CD4-positive, CD25-positive, alpha-beta regulatory T cell (primary cell): ENCODE measurements at regions not wholly inside any gene's neighbourhood (a gene's known extent, or its start where the extent isn't known, plus 50 kb on each side); places are given as distances from the start of the nearest gene placed in this dataset.

Source experiments
- ATAC-seq, 2 donors: fragments of 150-1000 bp; cut with Tn5 transposase; one replicate each; pipeline ENCODE4 v1.10.0; 2021; ENCODE audit warnings: low read depth in 2 of 2, moderate number of reproducible peaks in 2 of 2, moderate library complexity in 1 of 2
- DNase-seq, 3 donors: peaks; one replicate each; pipeline versions ENCODE4 v3.0.0 to v3.0.0-alpha.2; 2012 to 2022; ENCODE audit warnings: mixed read lengths in 1 of 3
- H3K27ac ChIP-seq: one replicate; pipeline ENCODE4 v1.7.0; 2013; ENCODE audit warnings: mild to moderate bottlenecking, low read length; ENCODE audit not compliant: insufficient read depth, poor library complexity, severe bottlenecking
- H3K27me3 ChIP-seq: one replicate; pipeline ENCODE4 v1.7.0; 2013; ENCODE audit warnings: low read length; ENCODE audit not compliant: control insufficient read depth, insufficient read depth
- H3K36me3 ChIP-seq: one replicate; pipeline ENCODE4 v1.7.0; 2013; ENCODE audit warnings: mild to moderate bottlenecking, low read length, moderate library complexity; ENCODE audit not compliant: control insufficient read depth, insufficient read depth
- H3K4me1 ChIP-seq: 2 replicates; pipeline ENCODE4 v1.7.0; 2013; ENCODE audit warnings: mild to moderate bottlenecking, low read length; ENCODE audit not compliant: insufficient read depth, control insufficient read depth, poor library complexity, severe bottlenecking
- H3K4me3 ChIP-seq: one replicate; pipeline ENCODE4 v1.7.0; 2013; ENCODE audit warnings: low read depth, mild to moderate bottlenecking, low read length, moderate library complexity
- H3K9me3 ChIP-seq, 2 experiments: 1 replicate in 1 of 2; 2 replicates in 1 of 2; pipeline ENCODE4 v1.7.0; 2013; ENCODE audit warnings: low read length in 2 of 2, mild to moderate bottlenecking in 1 of 2, moderate library complexity in 1 of 2; ENCODE audit not compliant: control insufficient read depth in 2 of 2
- H3K27ac Mint-ChIP-seq, 3 donors: one replicate each; pipeline ENCODE4 v1.8.0; 2020 to 2022; ENCODE audit warnings: mild to moderate bottlenecking in 3 of 3, mixed read lengths in 3 of 3, moderate library complexity in 2 of 3
- H3K27me3 Mint-ChIP-seq: one replicate; pipeline ENCODE4 v1.8.0; 2022; ENCODE audit warnings: mild to moderate bottlenecking, mixed read lengths
- H3K36me3 Mint-ChIP-seq: one replicate; pipeline ENCODE4 v1.8.0; 2020; ENCODE audit warnings: mixed read lengths
- H3K4me1 Mint-ChIP-seq, 4 donors: one replicate each; pipeline ENCODE4 v1.8.0; 2020 to 2022; ENCODE audit warnings: mixed read lengths in 4 of 4, mild to moderate bottlenecking in 1 of 4
- H3K4me3 Mint-ChIP-seq, 4 donors: one replicate each; pipeline ENCODE4 v1.8.0; 2020 to 2022; ENCODE audit warnings: mild to moderate bottlenecking in 4 of 4, mixed read lengths in 4 of 4, moderate library complexity in 3 of 4
- H3K9me3 Mint-ChIP-seq, 7 donors: one replicate each; pipeline ENCODE4 v1.8.0; 2020 to 2022; ENCODE audit warnings: mixed read lengths in 7 of 7, mild to moderate bottlenecking in 3 of 7, moderate library complexity in 2 of 7

DNA sequence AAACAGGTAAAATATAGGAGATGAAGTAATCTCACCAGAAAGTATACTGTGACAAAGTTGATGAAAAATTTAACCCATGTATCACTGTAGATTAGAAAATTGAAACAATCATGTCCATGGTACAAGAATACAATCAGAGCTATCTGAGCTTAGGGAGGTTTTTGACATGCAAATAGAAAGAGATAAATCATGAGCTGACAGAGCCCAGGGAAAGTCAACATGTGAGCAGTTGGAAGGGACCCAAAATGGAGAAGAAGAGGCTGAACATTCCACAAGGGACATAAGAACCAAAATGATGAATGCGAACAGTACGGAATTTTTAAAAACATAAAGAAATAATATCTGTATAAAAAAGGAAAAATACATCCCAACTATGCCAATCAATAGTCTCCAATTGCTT lies 395.4 kb upstream of the CYRIA start:
- H3K4me1 Mint-ChIP-seq: no peaks in the 10 kb centered on the region
- Histone ChIP-seq H3K27me3 (no peaks in the 10 kb centered on the region), H3K36me3 (no peaks in the 10 kb centered on the region), H3K9me3 (no peaks in the 10 kb centered on the region), H3K4me1 (no peaks in the 10 kb centered on the region), H3K27ac (no peak overlapping the region), H3K4me3 (no peak overlapping the region)
- H3K27me3 Mint-ChIP-seq: no peaks in the 10 kb centered on the region
- H3K9me3 Mint-ChIP-seq: peaks cover 0 to 7% (median 6%) of the 10 kb centered on the region in 7 donors
- ATAC-seq (no peak), DNase-seq (no peak)
- no peak overlapping the region for H3K27ac Mint-ChIP-seq
- no peaks in the 10 kb centered on the region for H3K36me3 Mint-ChIP-seq
- H3K4me3 Mint-ChIP-seq: no peak overlapping the region

- Histone ChIP-seq H3K27me3 (no peaks in the 10 kb centered on the region), H3K9me3 (no peaks in the 10 kb centered on the region), H3K36me3 (no peaks in the 10 kb centered on the region), H3K4me3 (no peak overlapping the region), H3K27ac (no peak overlapping the region), H3K4me1 (no peaks in the 10 kb centered on the region)
- H3K4me3 Mint-ChIP-seq: no peak overlapping the region
- no peak overlapping the region for H3K27ac Mint-ChIP-seq
- peaks cover 0 to 7% (median 3%) of the 10 kb centered on the region in 7 donors for H3K9me3 Mint-ChIP-seq
- ATAC-seq: no peak
- H3K36me3 Mint-ChIP-seq: no peaks in the 10 kb centered on the region
- H3K27me3 Mint-ChIP-seq: no peaks in the 10 kb centered on the region
- no peaks in the 10 kb centered on the region for H3K4me1 Mint-ChIP-seq
- no peak for DNase-seq
Observed at GRCh38 chr2:17059458-17059857, 393.8 kb upstream of the CYRIA start.

- Mint-ChIP-seq H3K4me1 (no peaks in the 10 kb centered on the region), H3K27ac (no peak overlapping the region), H3K4me3 (no peak overlapping the region), H3K9me3 (peaks cover 0 to 7% (median 3%) of the 10 kb centered on the region in 7 donors), H3K36me3 (no peaks in the 10 kb centered on the region), H3K27me3 (no peaks in the 10 kb centered on the region)
- H3K9me3 ChIP-seq: no peaks in the 10 kb centered on the region
- H3K27me3 ChIP-seq: no peaks in the 10 kb centered on the region
- no peak overlapping the region for H3K4me3 ChIP-seq
- DNase-seq: no peak
- H3K4me1 ChIP-seq: no peaks in the 10 kb centered on the region
- H3K36me3 ChIP-seq: no peaks in the 10 kb centered on the region
- ATAC-seq: no peak
- H3K27ac ChIP-seq: no peak overlapping the region
Observed at GRCh38 chr2:17058772-17059402, 393.3 kb upstream of the CYRIA start.

GRCh38 chr2:17057109-17058017 lies 391.7 kb upstream of the CYRIA start:
- no peak overlapping the region for H3K4me3 Mint-ChIP-seq
- DNase-seq (no peak), ATAC-seq (no peak)
- Histone ChIP-seq H3K36me3 (no peaks in the 10 kb centered on the region), H3K4me1 (no peaks in the 10 kb centered on the region), H3K9me3 (no peaks in the 10 kb centered on the region), H3K27me3 (no peaks in the 10 kb centered on the region), H3K4me3 (no peak overlapping the region), H3K27ac (no peak overlapping the region)
- H3K9me3 Mint-ChIP-seq: peaks cover 0 to 7% (median 3%) of the 10 kb centered on the region in 7 donors
- no peaks in the 10 kb centered on the region for H3K36me3 Mint-ChIP-seq
- H3K27me3 Mint-ChIP-seq: no peaks in the 10 kb centered on the region
- H3K4me1 Mint-ChIP-seq: no peaks in the 10 kb centered on the region
- no peak overlapping the region for H3K27ac Mint-ChIP-seq

DNA sequence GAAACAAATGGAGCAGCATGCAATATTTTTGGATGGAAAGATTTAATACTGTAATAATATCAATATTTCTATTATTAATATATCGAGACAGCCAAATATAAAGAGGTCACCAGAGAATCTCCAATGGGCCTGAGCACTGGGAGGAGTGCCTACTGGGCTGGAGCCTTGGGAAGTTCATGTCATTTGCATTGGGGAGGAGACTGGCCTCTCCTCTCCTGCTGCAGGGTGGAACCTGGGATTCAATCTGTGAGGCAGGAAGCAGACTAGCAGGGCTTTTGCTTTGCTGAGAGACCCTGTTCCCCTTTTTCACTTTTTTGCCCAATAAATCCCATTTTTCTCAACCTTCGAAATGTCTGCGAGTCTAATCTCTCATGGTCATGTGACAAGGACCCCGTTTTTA lies 390.6 kb upstream of the CYRIA start:
- Mint-ChIP-seq H3K4me1 (no peaks in the 10 kb centered on the region), H3K27ac (no peak overlapping the region), H3K36me3 (no peaks in the 10 kb centered on the region), H3K4me3 (no peak overlapping the region), H3K27me3 (no peaks in the 10 kb centered on the region), H3K9me3 (peaks cover 0 to 6% (median 0%) of the 10 kb centered on the region in 7 donors)
- ATAC-seq (no peak), DNase-seq (no peak)
- no peak overlapping the region for H3K4me3 ChIP-seq
- H3K4me1 ChIP-seq: no peaks in the 10 kb centered on the region
- no peak overlapping the region for H3K27ac ChIP-seq
- no peaks in the 10 kb centered on the region for H3K36me3 ChIP-seq
- no peaks in the 10 kb centered on the region for H3K27me3 ChIP-seq
- H3K9me3 ChIP-seq: no peaks in the 10 kb centered on the region

DNA sequence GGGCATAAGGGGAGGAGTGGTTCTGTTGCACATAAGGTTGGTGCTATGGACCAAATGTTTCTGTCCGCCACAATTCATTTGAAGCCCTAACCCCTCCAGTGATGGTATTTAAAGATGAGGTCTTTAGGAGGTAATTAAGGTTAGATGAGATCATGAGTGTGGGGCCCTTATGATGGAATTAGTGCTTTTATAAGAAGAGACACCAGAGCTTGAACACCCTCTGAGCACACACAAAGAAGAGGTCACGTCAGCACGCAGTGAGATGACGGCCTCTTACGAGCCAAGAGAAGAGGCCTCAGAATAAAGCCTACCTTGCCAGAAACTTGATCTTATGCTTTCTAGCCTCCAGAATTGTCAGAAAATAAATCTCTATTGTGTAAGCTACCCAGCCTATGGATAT lies 386.4 kb upstream of the CYRIA start:
- Histone ChIP-seq H3K36me3 (no peaks in the 10 kb centered on the region), H3K4me1 (no peaks in the 10 kb centered on the region), H3K4me3 (no peak overlapping the region), H3K9me3 (no peaks in the 10 kb centered on the region), H3K27me3 (no peaks in the 10 kb centered on the region), H3K27ac (no peak overlapping the region)
- Mint-ChIP-seq H3K9me3 (peaks cover 0 to 5% (median 0%) of the 10 kb centered on the region in 7 donors), H3K36me3 (no peaks in the 10 kb centered on the region), H3K27me3 (no peaks in the 10 kb centered on the region), H3K27ac (no peak overlapping the region), H3K4me3 (no peak overlapping the region), H3K4me1 (no peaks in the 10 kb centered on the region)
- DNase-seq (no peak), ATAC-seq (no peak)

- no peaks in the 10 kb centered on the region for H3K36me3 ChIP-seq
- no peak overlapping the region for H3K27ac ChIP-seq
- no peaks in the 10 kb centered on the region for H3K36me3 Mint-ChIP-seq
- no peaks in the 10 kb centered on the region for H3K27me3 ChIP-seq
- H3K27ac Mint-ChIP-seq: no peak overlapping the region
- ATAC-seq (no peak), DNase-seq (no peak)
- H3K4me3 Mint-ChIP-seq: no peak overlapping the region
- no peaks in the 10 kb centered on the region for H3K9me3 ChIP-seq
- H3K4me1 ChIP-seq: no peaks in the 10 kb centered on the region
- no peaks in the 10 kb centered on the region for H3K27me3 Mint-ChIP-seq
- H3K4me3 ChIP-seq: no peak overlapping the region
- H3K9me3 Mint-ChIP-seq: peaks cover 0 to 5% (median 0%) of the 10 kb centered on the region in 7 donors
- no peaks in the 10 kb centered on the region for H3K4me1 Mint-ChIP-seq
Observed at GRCh38 chr2:17051538-17051937, 385.9 kb upstream of the CYRIA start.

- H3K27me3 ChIP-seq: no peaks in the 10 kb centered on the region
- no peak overlapping the region for H3K27ac ChIP-seq
- DNase-seq: no peak
- H3K9me3 ChIP-seq: no peaks in the 10 kb centered on the region
- Mint-ChIP-seq H3K27me3 (no peaks in the 10 kb centered on the region), H3K36me3 (no peaks in the 10 kb centered on the region), H3K4me1 (no peaks in the 10 kb centered on the region), H3K27ac (no peak overlapping the region), H3K9me3 (peaks cover 0 to 10% (median 5%) of the 10 kb centered on the region in 7 donors), H3K4me3 (no peak overlapping the region)
- ATAC-seq: no peak
- H3K36me3 ChIP-seq: no peaks in the 10 kb centered on the region
- no peak overlapping the region for H3K4me3 ChIP-seq
- H3K4me1 ChIP-seq: no peaks in the 10 kb centered on the region
Observed at GRCh38 chr2:17043173-17043572, 377.5 kb upstream of the CYRIA start.
